Right lobe of liver (tissue), 6 donors: ENCODE measurements at regions not wholly inside any gene's neighbourhood (a gene's known extent, or its start where the extent isn't known, plus 50 kb on each side); places are given as distances from the start of the nearest gene placed in this dataset.

Experiments
- ATAC-seq, 4 donors: fragments of 200-7000 bp; cut with Tn5 transposase; one replicate each; pipeline ENCODE4 v1.9.1; 2020; ENCODE audit warnings: mild to moderate bottlenecking in 4 of 4, moderate library complexity in 4 of 4
- DNase-seq, 3 donors: peaks; one replicate each; pipeline ENCODE4 v3.0.0-alpha.2; 2020
- H3K27ac ChIP-seq, 3 donors: fragments of 200-600 bp; one replicate each; pipeline ENCODE4 v1.8.0; 2022
- H3K27me3 ChIP-seq, 2 donors: fragments of 200-600 bp; one replicate each; pipeline ENCODE4 v1.8.0; 2022
- H3K36me3 ChIP-seq, 4 donors: fragments of 200-600 bp; sonication (generic) in 1 of 4; one replicate each; pipeline versions ENCODE4 v1.5.1 to v1.8.0; 2017 to 2022; ENCODE audit warnings: control low read depth in 1 of 4
- H3K4me1 ChIP-seq, 4 donors: fragments of 200-600 bp; sonication (generic) in 1 of 4; one replicate each; pipeline versions ENCODE4 v1.5.1 to v1.8.0; 2017 to 2022; ENCODE audit warnings: control low read depth in 1 of 4
- H3K4me3 ChIP-seq, 3 donors: fragments of 200-600 bp; one replicate each; pipeline ENCODE4 v1.8.0; 2022
- H3K9me3 ChIP-seq, 4 donors: fragments of 200-600 bp; sonication (generic) in 1 of 4; one replicate each; pipeline versions ENCODE4 v1.5.1 to v1.8.0; 2017 to 2022; ENCODE audit warnings: control low read depth in 1 of 4
- CTCF ChIP-seq, 4 donors: fragments of 200-600 bp in 3 of 4; fragments of 450-650 bp in 1 of 4; IDR thresholded peaks; one replicate each; pipeline versions ENCODE4 v1.5.1 to v1.8.0; 2016 to 2022; ENCODE audit warnings: antibody characterized with exemption in 4 of 4, mild to moderate bottlenecking in 2 of 4
- POLR2A ChIP-seq: fragments of 450-650 bp; IDR thresholded peaks from one replicate; pipeline ENCODE4 v1.6.1; 2017; ENCODE audit warnings: antibody characterized with exemption, mild to moderate bottlenecking
- whole genome bisulfite sequencing: methylation state at CpG from one replicate; pipeline ENCODE4 v1.1.6; 2018; ENCODE audit warnings: low coverage, low lambda C conversion rate; ENCODE audit not compliant: insufficient coverage; ENCODE audit errors: missing lambda C conversion rate; 5-methylcytosine and 5-hydroxymethylcytosine counted together
- intact Hi-C, 2 donors: fragments of 100-400 bp; cut with DNase I; formaldehyde crosslinking; loops; one replicate each; pipeline versions ENCODE4 v1.11.2 to v1.14.1; 2022
- donor health status: DM: no; HTN: yes; CAD: no.
- donor health status: DM: no; HTN: no; CAD: no.
- donor health status: DM: no; HTN: no; CAD: no.
- donor health status: DM: no; HTN: yes; CAD: no.
- donor health status: DM: no; HTN: yes; CAD: no.

- intact Hi-C loops: no loop called here
- TF ChIP-seq POLR2A (no peak), CTCF (IDR thresholded peaks at IDR 0.05) (peak; percentile 89 to 99 (median 98))
- ATAC-seq (peak; percentile 97 to 100 (median 98)), DNase-seq (peak; percentile 49 to 72 (median 67))
- Histone ChIP-seq H3K27me3 (no peaks in the 10 kb centered on the region), H3K9me3 (no peaks in the 10 kb centered on the region), H3K4me1 (no peaks in the 10 kb centered on the region), H3K4me3 (no peak overlapping the region), H3K27ac (no peak overlapping the region), H3K36me3 (no peaks in the 10 kb centered on the region)
- 2% methylated on average over 4 of the region's 6 CpGs for WGBS
These were observed 51.2 kb upstream of the CDH5 start for GRCh38 chr16:66315210-66315825.

GRCh38 chr16:66311306-66311705, 55.2 kb upstream of the CDH5 start:
- TF ChIP-seq POLR2A: no peak
- TF ChIP-seq CTCF (IDR thresholded peaks at IDR 0.05): no peak
- Histone ChIP-seq H3K4me3 (no peak overlapping the region), H3K9me3 (no peaks in the 10 kb centered on the region), H3K4me1 (no peaks in the 10 kb centered on the region), H3K36me3 (no peaks in the 10 kb centered on the region), H3K27me3 (no peaks in the 10 kb centered on the region), H3K27ac (no peak overlapping the region)
- DNase-seq (no peak), ATAC-seq (no peak)
- intact Hi-C loops: no loop called here

GRCh38 chr16:66309215-66309807, 57.2 kb upstream of the CDH5 start:
- no peaks in the 10 kb centered on the region for H3K4me1 ChIP-seq
- H3K36me3 ChIP-seq: no peaks in the 10 kb centered on the region
- 66% methylated on average over 10 of the region's 15 CpGs for WGBS
- no peaks in the 10 kb centered on the region for H3K27me3 ChIP-seq
- ATAC-seq: no peak
- H3K4me3 ChIP-seq: no peak overlapping the region
- no peak for TF ChIP-seq CTCF (IDR thresholded peaks at IDR 0.05)
- no peak for TF ChIP-seq POLR2A
- intact Hi-C loops: no loop called here
- no peak for DNase-seq
- H3K9me3 ChIP-seq: no peaks in the 10 kb centered on the region
- no peak overlapping the region for H3K27ac ChIP-seq

GRCh38 chr16:66308096-66308495, 58.4 kb upstream of the CDH5 start:
- DNase-seq (no peak), ATAC-seq (no peak)
- H3K4me3 ChIP-seq: no peak overlapping the region
- WGBS: 96% methylated on average over 4 of the region's 5 CpGs
- TF ChIP-seq POLR2A (no peak), CTCF (IDR thresholded peaks at IDR 0.05) (no peak)
- no peak overlapping the region for H3K27ac ChIP-seq
- no peaks in the 10 kb centered on the region for H3K36me3 ChIP-seq
- no peaks in the 10 kb centered on the region for H3K9me3 ChIP-seq
- H3K4me1 ChIP-seq: no peaks in the 10 kb centered on the region
- H3K27me3 ChIP-seq: no peaks in the 10 kb centered on the region
- intact Hi-C loops: no loop called here
